Esophagus (tissue), 2 donors: ENCODE measurements at regions not wholly inside any gene's neighbourhood (a gene's known extent, or its start where the extent isn't known, plus 50 kb on each side); places are given as distances from the start of the nearest gene placed in this dataset.

Experiments
- H3K27ac ChIP-seq, 2 donors: one replicate each; pipeline ENCODE4 v1.5.1; 2013; ENCODE audit warnings: low read depth in 2 of 2, mild to moderate bottlenecking in 2 of 2, inconsistent platforms in 1 of 2, low read length in 1 of 2, moderate library complexity in 1 of 2
- H3K27me3 ChIP-seq, 2 donors: one replicate each; pipeline ENCODE4 v1.6.1; 2013; ENCODE audit warnings: low read length in 2 of 2, control low read depth in 1 of 2, mild to moderate bottlenecking in 1 of 2; ENCODE audit not compliant: insufficient read depth in 2 of 2, control insufficient read depth in 1 of 2
- H3K36me3 ChIP-seq, 2 donors: one replicate each; pipeline ENCODE4 v1.6.1; 2013; ENCODE audit warnings: low read length in 1 of 2; ENCODE audit not compliant: control insufficient read depth in 2 of 2, insufficient read depth in 2 of 2
- H3K4me1 ChIP-seq, 2 donors: one replicate each; pipeline ENCODE4 v1.6.1; 2013; ENCODE audit warnings: low read length in 1 of 2; ENCODE audit not compliant: control insufficient read depth in 2 of 2, insufficient read depth in 2 of 2
- H3K4me3 ChIP-seq, 2 donors: one replicate each; pipeline ENCODE4 v1.5.1; 2013; ENCODE audit warnings: low read length in 2 of 2, mild to moderate bottlenecking in 2 of 2, low read depth in 1 of 2, moderate library complexity in 1 of 2
- H3K9me3 ChIP-seq, 2 donors: one replicate each; pipeline ENCODE4 v1.6.1; 2013; ENCODE audit warnings: mild to moderate bottlenecking in 2 of 2, low read depth in 1 of 2, low read length in 1 of 2, moderate library complexity in 1 of 2; ENCODE audit not compliant: control insufficient read depth in 2 of 2, insufficient read depth in 1 of 2
- WGBS, 2 donors: extraction: QIAGEN DNeasy Blood & Tissue Kit; methylation state at CpG; one replicate each; pipeline ENCODE4 v1.1.7; 2013; 5-methylcytosine and 5-hydroxymethylcytosine counted together
- donor health status: healthy with polysubstance abuse.
- donor health status: Bipolar disorder and iron deficiency.

- Histone ChIP-seq H3K4me1 (no peaks in the 10 kb centered on the region), H3K4me3 (no peak overlapping the region), H3K27me3 (no peaks in the 10 kb centered on the region), H3K27ac (no peak overlapping the region), H3K9me3 (no peaks in the 10 kb centered on the region), H3K36me3 (no peaks in the 10 kb centered on the region)
- WGBS, 2 donors = 83% methylated on average over 5 of the region's 5 CpGs
Observed at GRCh38 chr13:106391271-106391670, 144.2 kb downstream of the EFNB2 start.

GRCh38 chr13:106390367-106390766 is 145.1 kb downstream of the EFNB2 start:
- Histone ChIP-seq H3K27ac (no peak overlapping the region), H3K4me3 (no peak overlapping the region), H3K27me3 (no peaks in the 10 kb centered on the region), H3K9me3 (no peaks in the 10 kb centered on the region), H3K4me1 (no peaks in the 10 kb centered on the region), H3K36me3 (no peaks in the 10 kb centered on the region)
- WGBS, 2 donors = 48 to 55% methylated on average over 1 of the region's 1 CpG

- no peaks in the 10 kb centered on the region for H3K4me1 ChIP-seq
- no peak overlapping the region for H3K4me3 ChIP-seq
- WGBS, 2 donors = 78 to 83% methylated on average over 6 of the region's 6 CpGs
- H3K27ac ChIP-seq = no peak overlapping the region
- H3K9me3 ChIP-seq = no peaks in the 10 kb centered on the region
- no peaks in the 10 kb centered on the region for H3K36me3 ChIP-seq
- no peaks in the 10 kb centered on the region for H3K27me3 ChIP-seq
Observed at GRCh38 chr13:106385654-106386053, 149.8 kb downstream of the EFNB2 start.

- WGBS, 2 donors = 70 to 81% methylated on average over 4 of the region's 4 CpGs
- no peaks in the 10 kb centered on the region for H3K27me3 ChIP-seq
- H3K27ac ChIP-seq = no peak overlapping the region
- H3K4me1 ChIP-seq = no peaks in the 10 kb centered on the region
- no peak overlapping the region for H3K4me3 ChIP-seq
- H3K36me3 ChIP-seq = no peaks in the 10 kb centered on the region
- H3K9me3 ChIP-seq = no peaks in the 10 kb centered on the region
Observed at GRCh38 chr13:106384516-106384915, 150.9 kb downstream of the EFNB2 start.

DNA sequence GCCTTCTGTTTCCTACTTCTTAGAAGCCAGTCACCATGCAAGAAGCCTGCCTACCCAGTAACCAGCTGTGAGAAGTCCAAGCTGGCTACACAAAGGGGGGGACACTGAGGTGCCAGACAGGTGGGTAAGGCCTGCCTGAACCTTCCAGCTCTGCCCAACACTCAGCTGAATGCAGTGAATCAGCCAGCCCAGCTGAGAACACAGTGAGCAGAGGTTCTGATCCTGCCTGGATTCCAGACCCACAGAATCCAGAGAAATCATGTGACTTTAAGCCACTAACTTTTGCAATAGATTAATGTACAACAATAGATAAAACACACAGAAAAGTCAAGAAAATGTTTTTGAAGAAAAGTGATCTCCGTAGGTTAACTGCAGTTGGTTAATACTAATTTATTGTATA is 151.7 kb downstream of the EFNB2 start:
- Histone ChIP-seq H3K36me3 (no peaks in the 10 kb centered on the region), H3K4me3 (no peak overlapping the region), H3K27me3 (no peaks in the 10 kb centered on the region), H3K27ac (no peak overlapping the region), H3K4me1 (no peaks in the 10 kb centered on the region), H3K9me3 (no peaks in the 10 kb centered on the region)
- WGBS, 2 donors = 92 to 96% methylated on average over 1 of the region's 1 CpG

DNA sequence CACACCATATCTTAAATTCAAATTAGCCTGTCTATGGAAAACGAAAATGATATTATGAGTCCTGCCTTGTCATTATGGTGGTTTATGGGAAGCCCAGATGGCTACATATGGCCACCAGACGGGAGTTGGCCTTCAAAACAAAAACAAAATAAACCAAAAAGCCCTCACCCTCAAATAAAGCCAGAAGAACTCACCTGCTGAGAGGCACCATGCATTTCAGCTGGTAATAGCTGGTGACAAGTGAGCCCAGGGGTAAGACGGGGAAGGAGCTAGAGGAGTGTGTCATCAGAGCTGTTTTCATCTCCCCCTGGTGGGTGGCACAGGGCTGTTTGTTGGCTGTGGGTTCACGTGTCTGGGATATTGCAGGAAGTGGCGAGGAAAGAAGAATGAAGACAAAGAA is 152.9 kb downstream of the EFNB2 start:
- WGBS, 2 donors = 76 to 80% methylated on average over 5 of the region's 5 CpGs
- Histone ChIP-seq H3K4me1 (no peaks in the 10 kb centered on the region), H3K9me3 (no peaks in the 10 kb centered on the region), H3K27me3 (no peaks in the 10 kb centered on the region), H3K36me3 (no peaks in the 10 kb centered on the region), H3K4me3 (no peak overlapping the region), H3K27ac (no peak overlapping the region)

DNA sequence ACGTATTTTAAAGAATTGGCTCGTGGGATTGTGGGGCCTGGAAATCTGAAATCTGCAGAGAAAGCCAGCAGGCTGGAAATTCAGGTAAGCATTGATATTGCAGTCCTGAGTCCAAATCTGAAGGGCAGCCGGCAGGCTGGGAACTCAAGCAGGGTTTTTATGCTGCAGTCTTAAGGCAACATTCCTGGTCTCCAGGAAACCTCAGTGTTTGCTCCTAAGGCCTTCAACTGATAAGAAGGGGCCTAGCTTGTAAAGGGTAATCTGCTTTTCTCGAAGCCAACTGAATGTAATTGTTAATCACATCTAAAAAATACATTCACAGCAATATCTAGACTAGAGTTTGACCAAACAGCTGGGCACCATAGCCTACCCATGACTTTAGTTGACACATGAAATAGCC is 154.4 kb downstream of the EFNB2 start:
- H3K27me3 ChIP-seq = no peaks in the 10 kb centered on the region
- H3K9me3 ChIP-seq = no peaks in the 10 kb centered on the region
- WGBS, 2 donors = 66 to 81% methylated on average over 4 of the region's 4 CpGs
- no peaks in the 10 kb centered on the region for H3K36me3 ChIP-seq
- no peak overlapping the region for H3K27ac ChIP-seq
- H3K4me1 ChIP-seq = no peaks in the 10 kb centered on the region
- H3K4me3 ChIP-seq = no peak overlapping the region

- Histone ChIP-seq H3K27ac (no peak overlapping the region), H3K36me3 (no peaks in the 10 kb centered on the region), H3K9me3 (no peaks in the 10 kb centered on the region), H3K27me3 (no peaks in the 10 kb centered on the region), H3K4me1 (no peaks in the 10 kb centered on the region), H3K4me3 (no peak overlapping the region)
- 83 to 90% methylated on average over 7 of the region's 7 CpGs for WGBS, 2 donors
Observed at GRCh38 chr13:106377931-106378662, 157.4 kb downstream of the EFNB2 start.

DNA sequence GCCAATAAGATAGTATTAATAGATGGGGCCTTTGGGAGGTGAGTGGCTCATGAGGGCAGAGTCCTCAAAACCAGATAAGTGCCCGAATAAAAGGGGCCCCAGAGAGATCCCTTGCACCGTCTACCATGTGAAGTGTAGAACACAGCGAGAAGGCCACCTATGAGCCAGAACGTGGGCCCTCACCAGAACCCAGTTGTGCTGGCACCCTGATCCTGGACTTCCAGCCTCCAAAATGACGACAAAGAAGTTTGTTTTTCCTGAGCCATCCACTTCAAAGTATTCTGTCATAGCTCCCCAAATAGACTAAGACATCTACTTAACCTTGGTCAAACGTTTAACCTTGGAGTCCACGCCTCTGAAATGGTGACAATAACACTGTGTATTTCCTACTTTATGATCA is 158.1 kb downstream of the EFNB2 start:
- Histone ChIP-seq H3K36me3 (no peaks in the 10 kb centered on the region), H3K9me3 (no peaks in the 10 kb centered on the region), H3K27me3 (no peaks in the 10 kb centered on the region), H3K4me3 (no peak overlapping the region), H3K27ac (no peak overlapping the region), H3K4me1 (no peaks in the 10 kb centered on the region)
- WGBS, 2 donors = 81 to 83% methylated on average over 7 of the region's 7 CpGs

GRCh38 chr13:106376401-106377112 is 158.9 kb downstream of the EFNB2 start:
- H3K27ac ChIP-seq = no peak overlapping the region
- H3K36me3 ChIP-seq = no peaks in the 10 kb centered on the region
- 73 to 76% methylated on average over 21 of the region's 21 CpGs for WGBS, 2 donors
- H3K4me3 ChIP-seq = no peak overlapping the region
- no peaks in the 10 kb centered on the region for H3K9me3 ChIP-seq
- no peaks in the 10 kb centered on the region for H3K27me3 ChIP-seq
- H3K4me1 ChIP-seq = no peaks in the 10 kb centered on the region
